ENCODE measurements at regions not wholly inside any gene's neighbourhood (a gene's known extent, or its start where the extent isn't known, plus 50 kb on each side); places are given as distances from the start of the nearest gene placed in this dataset.

- intact Hi-C loops (cut with micrococcal nuclease), result no loop called here
Measured at GRCh38 chr17:65446838-65447526, 114.5 kb downstream of the AXIN2 start.

- intact Hi-C loops (cut with micrococcal nuclease), result no loop called here
Measured at GRCh38 chr17:65446043-65446442, 115.4 kb downstream of the AXIN2 start.

- intact Hi-C loops (cut with micrococcal nuclease), result no loop called here
Measured at GRCh38 chr17:65444049-65444448, 117.4 kb downstream of the AXIN2 start.

- intact Hi-C loops (cut with micrococcal nuclease), result no loop called here
Measured at GRCh38 chr17:65442691-65443090, 118.8 kb downstream of the AXIN2 start.

- intact Hi-C loops (cut with micrococcal nuclease), result no loop called here
Measured at GRCh38 chr17:65442250-65442649, 119.2 kb downstream of the AXIN2 start.

GRCh38 chr17:65441053-65441605 is 120.3 kb downstream of the AXIN2 start:
- intact Hi-C loops (cut with micrococcal nuclease), result no loop called here

GRCh38 chr17:65438708-65439294 is 122.6 kb downstream of the AXIN2 start:
- intact Hi-C loops (cut with micrococcal nuclease), result no loop called here

GRCh38 chr17:65438173-65438572 is 123.3 kb downstream of the AXIN2 start:
- intact Hi-C loops (cut with micrococcal nuclease), result no loop called here

GRCh38 chr17:65436871-65437270 is 124.6 kb downstream of the AXIN2 start:
- intact Hi-C loops (cut with micrococcal nuclease), result no loop called here

GRCh38 chr17:65434878-65435277 is 126.6 kb downstream of the AXIN2 start:
- intact Hi-C loops (cut with micrococcal nuclease), result no loop called here

- intact Hi-C loops (cut with micrococcal nuclease), result no loop called here
Measured at GRCh38 chr17:65434251-65434650, 127.2 kb downstream of the AXIN2 start.

GRCh38 chr17:65433592-65433991 is 127.9 kb downstream of the AXIN2 start:
- intact Hi-C loops (cut with micrococcal nuclease), result no loop called here

GRCh38 chr17:65433157-65433556 is 128.3 kb downstream of the AXIN2 start:
- intact Hi-C loops (cut with micrococcal nuclease), result no loop called here

- intact Hi-C loops (cut with micrococcal nuclease), result no loop called here
Measured at GRCh38 chr17:65431116-65431515, 130.3 kb downstream of the AXIN2 start.

- intact Hi-C loops (cut with micrococcal nuclease), result no loop called here
Measured at GRCh38 chr17:65430209-65430833, 131.1 kb downstream of the AXIN2 start.

- intact Hi-C loops (cut with micrococcal nuclease), result no loop called here
Measured at GRCh38 chr17:65423346-65424140, 137.9 kb downstream of the AXIN2 start.

GRCh38 chr17:65418622-65419021 is 142.8 kb downstream of the AXIN2 start:
- intact Hi-C loops (cut with micrococcal nuclease), result loop anchor here (10.0 kb wide), 1 partner anchor 184 kb away; no protein-coding TSS in a partner anchor

GRCh38 chr17:65417406-65418221 is 143.8 kb downstream of the AXIN2 start:
- intact Hi-C loops (cut with micrococcal nuclease), result loop anchor here (10.0 kb wide), 1 partner anchor 183 kb away; no protein-coding TSS in a partner anchor

GRCh38 chr17:65415991-65416390 is 145.5 kb downstream of the AXIN2 start:
- intact Hi-C loops (cut with micrococcal nuclease), result loop anchor here (10.0 kb wide), 1 partner anchor 181 kb away; no protein-coding TSS in a partner anchor

- intact Hi-C loops (cut with micrococcal nuclease), result loop anchor here (10.0 kb wide), 1 partner anchor 179 kb away; no protein-coding TSS in a partner anchor
Measured at GRCh38 chr17:65413390-65413789, 148.1 kb downstream of the AXIN2 start.

Measured in T-helper 2 cell treated with Interferon-gamma antibody and Interleukin-4, amounts not matched to agents 100 ng/mL and 5 ng/mL, for 36 hours (primary cell).